GOT3 (cell line): ENCODE measurements at regions not wholly inside any gene's neighbourhood (a gene's known extent, or its start where the extent isn't known, plus 50 kb on each side); places are given as distances from the start of the nearest gene placed in this dataset.
"Not testable (repeated sequence)": the region's sequence is repeated elsewhere in the genome, so short reads cannot be mapped to it uniquely, and the experiment has no call there.

ENCODE experiments used
- DNase-seq: peaks from one replicate; lab custom pipeline; 2025; ENCODE audit warnings: mixed read lengths; lab: John Stamatoyannopoulos, UW

DNA sequence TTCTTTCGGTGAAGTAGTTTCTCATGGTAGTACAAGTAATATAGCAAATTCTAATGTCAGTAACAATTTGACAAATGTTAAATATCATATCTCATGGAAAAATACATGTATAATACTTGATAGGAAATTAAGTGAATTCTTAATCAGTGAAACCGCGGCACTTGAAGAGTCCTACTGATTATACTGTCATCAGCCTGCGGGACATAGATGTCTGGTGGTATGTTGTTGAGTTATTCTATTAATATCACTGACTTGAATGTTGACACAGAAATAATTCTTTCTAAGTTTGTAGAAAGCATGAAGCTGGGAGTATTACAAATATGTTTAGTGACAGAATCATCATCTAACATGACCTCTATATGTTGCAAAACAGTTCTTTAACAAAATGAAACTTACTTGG, 479.8 kb upstream of the IMPG1 start:
- no peak for DNase-seq

DNA sequence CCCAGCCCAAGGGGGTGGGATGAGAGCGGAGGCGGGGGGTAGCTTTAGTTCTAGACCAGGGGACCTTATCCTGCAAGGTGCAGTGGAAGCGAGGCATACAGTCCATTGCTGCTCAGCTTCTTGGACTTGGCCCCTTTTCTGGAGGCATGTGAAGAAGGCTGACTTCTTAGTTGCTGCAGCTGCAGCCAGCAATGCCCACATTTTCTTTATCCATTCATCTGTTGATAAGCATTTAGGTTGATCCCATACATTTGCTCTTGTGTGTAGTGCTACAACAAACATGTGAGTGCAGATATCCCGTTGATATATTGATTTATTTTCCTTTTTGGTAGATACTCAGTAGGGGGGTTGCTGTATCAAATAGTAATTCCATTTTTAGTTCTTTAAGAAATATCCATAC, 461.2 kb upstream of the IMPG1 start:
- DNase-seq: no peak

DNA sequence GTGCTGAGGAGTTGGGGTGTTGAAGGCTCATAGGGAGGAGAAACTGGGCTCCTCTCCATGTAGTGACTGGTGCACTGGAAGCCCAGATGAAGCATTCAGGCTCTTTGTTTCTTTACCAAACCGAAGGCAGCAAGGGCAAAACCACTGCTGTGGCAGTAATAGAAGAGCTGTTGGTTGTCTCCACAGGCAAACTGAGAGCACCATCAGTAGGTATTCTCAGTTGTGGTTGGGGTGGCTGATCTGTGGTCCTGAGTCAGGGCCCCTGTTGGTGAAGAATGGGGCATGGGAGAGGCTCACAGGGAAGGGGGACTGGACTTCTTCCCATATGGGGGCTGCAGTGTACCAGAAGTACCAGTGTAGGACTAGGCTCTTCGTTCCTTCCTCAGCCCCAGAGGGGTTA, 460.2 kb upstream of the IMPG1 start:
- DNase-seq: no peak

DNA sequence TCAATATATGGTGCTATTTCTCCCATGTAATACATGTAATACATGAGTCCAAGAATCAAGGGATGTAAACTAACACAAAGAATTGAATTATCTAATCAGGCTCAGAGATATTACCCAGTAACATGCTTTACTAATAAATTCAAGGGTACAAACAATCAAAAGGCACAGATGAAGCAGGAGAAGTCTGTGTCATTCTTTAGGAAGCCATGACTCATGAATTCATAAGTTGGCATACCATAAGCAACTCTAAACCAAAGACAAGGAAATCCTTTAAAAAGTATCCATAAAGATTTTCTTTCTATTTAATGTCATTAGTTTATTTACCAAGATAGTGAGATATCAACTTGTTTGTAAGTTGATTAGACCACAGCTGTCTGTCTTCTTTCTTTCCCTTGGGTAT, 446.0 kb upstream of the IMPG1 start:
- DNase-seq: no peak

DNA sequence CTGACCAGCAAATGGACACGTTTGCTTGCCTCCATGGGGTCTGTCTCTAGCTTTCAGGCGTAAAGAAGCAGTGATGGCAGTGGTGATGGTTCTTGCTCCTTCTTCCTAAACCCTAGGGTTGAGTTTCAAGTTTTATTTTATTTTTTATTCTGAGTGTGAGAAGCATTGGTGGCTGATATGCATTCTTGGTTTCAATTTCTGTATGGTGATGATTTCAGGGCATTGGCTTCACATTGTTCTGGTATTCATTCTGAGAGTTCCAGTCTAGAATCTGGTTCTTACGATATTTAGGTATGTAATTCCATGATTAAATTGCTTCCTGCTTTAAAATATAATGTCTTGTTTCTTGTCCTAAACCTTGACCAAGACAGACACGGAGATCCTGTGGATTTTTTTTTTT, 444.5 kb upstream of the IMPG1 start:
- DNase-seq: no peak

DNA sequence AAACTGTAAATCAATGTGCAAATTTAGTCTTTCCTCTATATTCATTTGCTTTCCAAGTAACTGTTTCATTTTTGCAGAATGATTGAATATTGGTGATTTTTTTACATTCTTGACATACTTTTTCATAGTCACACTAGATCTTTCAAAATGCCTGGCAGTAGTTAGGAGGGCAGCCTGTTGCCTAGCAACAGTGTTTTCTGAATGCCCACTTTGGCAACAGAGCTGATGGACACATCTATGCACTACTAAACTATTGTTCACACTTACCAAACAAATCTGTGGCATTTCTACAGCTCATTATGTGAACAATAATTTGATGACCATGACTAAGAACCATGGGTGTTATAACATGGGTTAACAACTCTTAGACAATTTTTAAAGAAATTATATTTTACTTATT, 438.0 kb upstream of the IMPG1 start:
- no peak for DNase-seq

DNA sequence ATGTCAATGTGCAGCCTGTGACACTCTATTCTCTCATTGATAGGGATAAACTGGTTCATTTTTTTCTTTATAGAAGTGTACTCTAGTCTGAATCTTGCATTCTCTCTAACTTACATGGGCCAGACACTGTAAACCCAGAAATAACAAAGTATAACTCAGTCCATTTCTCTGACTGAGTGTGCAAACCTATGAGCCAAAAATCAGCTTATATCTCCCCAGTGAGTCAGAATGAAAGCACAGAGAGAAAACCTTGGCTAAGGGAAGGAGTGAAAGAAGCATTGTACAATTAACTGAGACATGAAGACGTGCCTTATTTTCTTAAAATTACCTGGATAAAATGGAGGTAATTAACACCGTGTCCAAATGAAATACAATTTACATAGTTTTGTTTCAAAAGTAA, 436.9 kb upstream of the IMPG1 start:
- no peak for DNase-seq

DNA sequence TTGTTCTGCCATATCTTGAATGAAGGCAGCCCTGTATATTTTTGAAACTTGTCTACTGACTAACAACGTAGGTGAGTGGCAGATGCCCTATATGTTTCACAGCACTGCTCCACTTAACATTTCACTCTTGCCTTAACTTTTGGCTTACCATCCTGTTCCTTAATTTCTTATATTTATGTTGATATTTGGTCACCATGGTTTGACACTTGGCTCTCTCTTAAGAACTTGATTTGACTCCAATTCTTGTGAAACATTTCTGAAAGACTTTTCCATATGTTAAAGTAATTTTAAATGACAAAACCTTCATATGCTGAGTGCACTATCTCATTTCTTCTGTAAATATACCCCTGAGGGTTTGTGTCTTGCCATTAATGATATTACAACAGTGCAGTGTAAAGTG, 434.3 kb upstream of the IMPG1 start:
- no peak for DNase-seq

DNA sequence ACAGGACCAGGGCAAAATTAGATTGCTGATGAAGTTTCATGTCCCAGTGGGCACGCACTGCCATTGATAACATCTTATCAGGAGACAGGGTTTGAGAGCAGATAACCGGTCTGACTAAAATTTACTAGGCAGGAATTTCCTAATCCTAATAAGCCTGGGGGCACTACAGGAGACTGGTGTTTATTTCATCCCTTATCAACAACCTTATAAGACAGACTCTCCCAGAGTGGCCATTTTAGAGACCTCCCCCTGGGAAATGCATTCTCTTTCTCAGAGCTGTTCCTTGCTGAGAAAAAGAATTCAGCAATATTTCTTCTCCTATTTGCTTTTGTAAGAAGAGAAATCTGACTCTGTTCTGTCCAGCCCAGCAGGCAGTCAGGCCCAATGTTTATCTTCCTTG, 423.4 kb upstream of the IMPG1 start:
- no peak for DNase-seq

DNA sequence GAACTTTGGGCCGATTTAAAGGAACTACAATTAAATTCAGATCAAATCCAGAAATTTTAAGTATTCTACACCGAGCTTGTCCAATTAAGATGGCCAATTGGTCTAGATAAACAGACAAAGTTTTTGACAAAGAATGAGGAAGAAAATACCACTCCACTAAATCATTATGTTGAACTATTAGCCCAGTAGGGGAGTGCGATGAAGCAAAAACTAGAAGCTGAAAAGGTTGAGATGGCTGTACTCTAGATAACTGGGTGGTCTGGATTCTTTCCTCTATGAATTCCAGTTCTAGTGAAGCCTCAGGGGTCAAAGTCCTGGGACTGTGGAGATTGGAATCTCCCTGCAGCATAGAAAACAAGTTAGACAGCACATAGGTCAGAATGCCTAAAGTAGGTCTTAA, 418.9 kb upstream of the IMPG1 start:
- not testable (repeated sequence) for DNase-seq

DNA sequence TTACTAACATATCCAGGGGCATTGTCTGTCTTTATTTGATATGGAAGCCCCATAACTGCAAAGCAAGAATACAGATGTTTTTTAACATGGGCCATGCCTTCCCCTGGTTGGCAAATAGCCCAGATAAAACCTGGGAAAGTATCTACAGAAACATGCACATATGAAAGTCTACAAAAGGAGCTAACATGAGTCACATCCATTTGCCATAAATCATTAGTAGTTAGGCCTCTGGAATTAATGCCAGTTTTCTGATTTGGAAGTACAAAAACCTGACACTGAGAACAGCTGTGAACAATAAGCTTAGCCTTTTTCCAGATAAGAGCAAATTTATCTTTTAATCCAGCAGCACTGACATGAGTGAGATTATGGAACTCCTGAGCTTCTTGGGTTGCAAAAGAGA, 418.0 kb upstream of the IMPG1 start:
- DNase-seq: no peak

DNA sequence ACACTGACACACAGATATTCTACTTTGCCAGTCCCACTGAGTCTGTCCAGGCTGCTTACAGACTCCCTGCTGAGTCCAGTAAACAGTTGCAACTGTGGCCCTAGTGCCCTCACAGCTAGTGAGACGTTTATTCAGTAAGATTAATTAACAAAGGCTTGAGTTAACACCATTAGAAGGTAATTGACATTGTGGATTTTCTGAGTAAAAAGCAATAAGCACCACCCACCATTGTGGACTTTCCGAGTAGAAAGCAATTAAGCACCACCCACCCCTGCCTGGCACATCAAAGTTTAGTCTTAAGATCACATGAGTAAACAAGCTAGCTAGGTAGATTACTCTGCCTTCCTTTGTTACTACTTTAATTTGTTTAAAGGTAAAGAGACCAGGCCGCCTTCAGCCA, 408.6 kb upstream of the IMPG1 start:
- DNase-seq: no peak

DNA sequence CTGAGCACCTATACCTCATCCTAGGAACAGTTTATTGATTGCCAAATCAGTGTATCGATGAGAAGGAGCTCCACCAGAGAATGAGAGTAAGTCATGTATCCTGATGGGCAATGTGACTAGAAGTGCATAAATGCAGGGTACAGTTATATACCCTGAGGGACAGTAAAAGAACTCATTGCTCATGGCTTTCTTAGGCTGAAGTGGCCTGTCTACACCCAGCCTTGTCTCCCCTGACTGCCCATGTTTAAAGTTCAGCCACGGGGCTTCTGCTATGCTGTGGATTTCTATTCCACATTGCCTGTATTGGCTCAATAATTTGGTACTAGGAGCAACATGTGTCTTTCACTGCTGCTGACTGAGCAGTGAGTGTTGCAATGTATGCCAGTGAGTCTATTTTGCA, 400.4 kb upstream of the IMPG1 start:
- DNase-seq: no peak

DNA sequence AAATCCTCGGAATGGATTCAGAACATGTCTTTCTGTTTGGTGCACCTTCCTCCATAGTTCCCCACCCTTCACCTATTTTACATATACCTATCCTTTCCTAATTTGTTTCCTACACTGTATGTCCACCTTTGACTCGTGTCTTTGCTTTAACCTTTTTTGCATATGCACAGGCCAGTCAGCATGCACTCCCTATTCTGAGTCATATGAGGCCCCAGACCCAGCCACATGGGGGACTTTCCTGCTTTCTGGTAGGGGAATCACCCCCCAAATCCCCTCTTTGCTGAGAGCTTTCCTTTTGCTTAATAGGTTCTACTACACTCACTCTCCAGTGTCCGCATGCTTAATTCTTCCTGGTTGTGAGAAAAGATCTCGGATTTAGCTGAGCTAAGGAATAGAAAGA, 393.8 kb upstream of the IMPG1 start:
- DNase-seq: no peak

DNA sequence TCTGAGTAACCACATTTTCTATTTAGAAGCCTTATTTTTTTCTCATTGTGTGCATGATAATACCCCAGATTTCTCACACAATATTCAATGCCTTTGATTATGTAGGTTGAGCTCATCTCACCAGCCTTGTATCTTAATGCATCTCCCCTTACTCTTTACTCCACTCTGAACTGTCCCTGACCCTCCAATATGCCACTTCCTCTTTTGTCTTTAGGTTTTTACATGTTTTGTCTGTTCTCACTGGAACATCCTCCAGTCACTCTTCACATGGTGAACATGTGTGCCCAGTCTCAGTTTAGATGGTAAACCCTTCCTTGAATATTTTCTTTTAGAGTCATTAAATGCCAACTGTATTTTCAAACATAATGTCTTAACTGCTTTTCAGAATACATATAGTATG, 392.9 kb upstream of the IMPG1 start:
- DNase-seq: no peak

DNA sequence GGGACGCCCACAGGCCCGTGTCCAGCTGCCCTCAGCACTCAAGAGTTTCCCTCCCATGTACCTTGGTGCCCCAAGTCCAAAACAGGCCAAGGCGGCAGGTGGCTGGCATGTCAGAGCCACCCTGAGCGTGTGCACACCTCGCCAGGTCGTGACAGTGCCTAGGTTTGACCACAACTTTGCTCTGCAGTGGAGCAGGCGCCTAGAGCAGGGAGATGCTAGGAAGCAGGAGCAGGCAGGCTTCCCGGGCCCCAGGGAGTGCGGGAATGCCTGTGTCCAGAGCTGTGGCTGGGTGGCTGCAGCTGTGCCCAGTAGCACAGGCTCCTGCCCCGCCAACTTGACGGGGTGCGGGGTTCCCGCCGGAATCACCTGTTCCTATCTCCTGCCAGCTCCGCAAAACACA, 380.8 kb upstream of the IMPG1 start:
- no peak for DNase-seq

DNA sequence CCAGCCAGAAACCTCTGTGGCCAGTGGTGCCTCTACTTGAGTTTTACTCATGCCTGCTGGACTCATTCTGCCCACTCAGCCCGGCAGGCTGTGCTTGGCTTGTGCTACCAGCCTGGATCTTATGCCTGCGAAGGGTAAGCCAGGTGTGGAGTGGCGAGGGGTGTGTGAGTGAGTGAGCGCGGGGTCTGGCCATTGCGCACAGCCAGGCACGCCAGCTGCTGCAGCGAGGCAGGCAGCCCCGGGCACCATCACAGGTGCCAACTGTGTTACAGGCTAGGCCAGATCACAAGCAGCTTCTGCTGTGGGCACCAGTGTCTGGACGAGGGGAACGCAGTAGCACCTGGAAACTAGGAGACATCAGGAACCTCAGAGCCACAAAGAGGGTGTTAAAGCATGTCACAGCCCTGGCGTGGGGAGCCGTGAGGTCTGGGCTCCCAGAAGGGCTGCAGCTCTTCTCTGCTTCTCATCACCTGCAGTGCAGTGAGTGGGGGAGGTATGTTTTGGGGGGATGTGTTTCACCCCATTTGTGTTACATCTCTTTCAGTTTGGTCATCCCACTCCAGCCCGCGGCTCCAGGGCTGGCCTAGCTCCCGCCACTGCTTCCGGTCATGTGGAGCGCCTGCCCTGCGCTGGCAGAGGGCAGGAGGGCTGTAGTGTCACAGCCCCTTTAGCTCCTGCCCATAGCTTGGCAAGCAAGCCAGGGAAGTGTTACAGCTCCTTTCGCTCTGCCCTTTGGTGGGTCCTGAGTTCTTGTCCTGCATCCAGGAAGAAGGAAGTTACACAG, 379.7 kb upstream of the IMPG1 start:
- DNase-seq: no peak

DNA sequence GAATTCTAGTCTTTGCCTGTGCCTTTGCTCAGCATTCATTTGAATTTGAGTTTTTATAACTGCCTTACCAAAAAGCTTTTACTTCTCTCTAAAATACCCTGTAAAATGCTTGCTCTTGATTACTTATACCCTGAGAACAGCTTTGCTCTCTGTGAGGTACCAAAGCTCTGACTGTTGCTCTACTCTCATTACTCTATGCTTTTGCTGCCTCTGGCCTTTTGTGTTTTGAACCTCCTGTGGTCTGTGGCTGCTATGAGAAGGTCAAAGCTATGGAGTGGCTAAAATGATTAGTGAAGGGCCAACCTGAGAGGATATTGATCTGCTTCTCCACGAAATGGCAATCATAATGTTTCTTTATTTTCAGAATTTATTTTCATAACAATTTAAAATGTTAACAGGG, 375.6 kb upstream of the IMPG1 start:
- DNase-seq: no peak

DNA sequence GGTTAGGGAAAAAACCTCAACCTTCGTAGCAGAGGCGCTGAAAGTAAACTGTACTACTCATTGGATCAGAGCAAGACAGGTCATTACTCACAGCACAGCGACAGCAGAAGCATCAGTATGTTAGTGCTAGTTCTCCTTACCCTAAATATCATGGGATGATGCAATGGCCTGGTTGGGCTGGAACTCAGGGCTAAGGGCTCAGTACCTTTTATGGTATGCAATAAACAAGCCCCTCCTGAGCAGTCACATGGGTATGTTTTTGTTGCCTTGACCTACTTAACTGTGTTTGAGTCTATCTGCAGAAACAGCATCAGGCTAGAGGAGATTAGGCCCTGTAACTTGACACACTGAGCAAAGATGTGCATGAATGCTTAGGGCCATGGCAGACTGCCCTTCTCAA, 369.4 kb upstream of the IMPG1 start:
- no peak for DNase-seq

DNA sequence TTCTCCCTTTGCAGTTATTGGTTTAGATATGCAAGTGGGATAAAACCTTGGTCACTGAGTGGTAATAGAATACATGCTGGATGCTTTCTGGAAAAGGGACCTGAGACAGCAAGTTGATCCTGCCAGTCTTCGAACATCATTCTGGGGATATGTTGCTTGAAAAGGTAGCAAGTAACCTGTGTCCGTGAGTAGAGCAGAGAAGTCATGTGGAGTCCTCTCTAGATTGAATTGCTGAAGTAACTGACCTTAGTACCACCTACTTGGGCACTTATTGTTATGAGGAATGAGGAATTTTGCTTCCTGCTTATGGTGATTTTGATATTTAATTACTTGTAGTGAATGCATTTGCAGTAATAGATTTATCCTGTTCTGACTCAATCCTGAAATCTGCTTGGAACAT, 367.3 kb upstream of the IMPG1 start:
- no peak for DNase-seq

DNA sequence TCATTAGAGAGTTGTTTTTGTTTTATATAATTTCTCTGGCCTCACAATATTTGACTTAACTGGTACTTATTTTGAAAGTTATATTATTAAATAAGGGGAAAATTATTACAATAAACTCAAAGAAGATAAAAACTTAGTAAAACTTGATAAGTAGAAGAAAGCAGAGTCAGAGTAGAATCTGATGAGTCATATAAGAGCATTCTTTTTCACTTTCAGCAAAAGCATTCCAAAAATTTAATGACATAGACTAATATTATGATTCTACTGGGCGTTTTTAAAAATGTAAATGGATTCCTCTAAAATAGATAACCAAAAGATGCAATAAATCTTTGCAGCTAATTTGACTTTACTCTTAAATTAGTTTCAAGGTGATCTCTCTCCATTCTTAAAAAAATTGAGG, 366.3 kb upstream of the IMPG1 start:
- DNase-seq: no peak

DNA sequence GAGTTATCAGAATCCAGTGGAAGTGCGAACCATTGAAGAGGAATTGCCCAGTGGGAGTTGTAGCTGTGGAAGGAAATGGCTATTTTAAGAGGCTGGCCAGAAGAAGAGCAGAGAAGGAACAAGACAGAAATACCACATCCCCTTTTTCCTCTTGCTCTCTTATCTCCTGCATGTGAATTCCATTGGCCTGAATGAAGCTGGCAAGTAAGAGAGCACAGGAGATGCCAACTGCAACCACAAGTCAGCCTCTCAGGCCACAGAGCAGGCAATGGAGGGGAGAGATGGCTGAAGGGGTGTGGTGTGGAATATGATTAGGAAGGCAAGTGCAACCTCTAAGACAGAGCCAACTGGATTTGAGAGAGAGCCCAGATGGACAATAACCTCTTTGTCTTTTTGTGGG, 362.7 kb upstream of the IMPG1 start:
- no peak for DNase-seq

DNA sequence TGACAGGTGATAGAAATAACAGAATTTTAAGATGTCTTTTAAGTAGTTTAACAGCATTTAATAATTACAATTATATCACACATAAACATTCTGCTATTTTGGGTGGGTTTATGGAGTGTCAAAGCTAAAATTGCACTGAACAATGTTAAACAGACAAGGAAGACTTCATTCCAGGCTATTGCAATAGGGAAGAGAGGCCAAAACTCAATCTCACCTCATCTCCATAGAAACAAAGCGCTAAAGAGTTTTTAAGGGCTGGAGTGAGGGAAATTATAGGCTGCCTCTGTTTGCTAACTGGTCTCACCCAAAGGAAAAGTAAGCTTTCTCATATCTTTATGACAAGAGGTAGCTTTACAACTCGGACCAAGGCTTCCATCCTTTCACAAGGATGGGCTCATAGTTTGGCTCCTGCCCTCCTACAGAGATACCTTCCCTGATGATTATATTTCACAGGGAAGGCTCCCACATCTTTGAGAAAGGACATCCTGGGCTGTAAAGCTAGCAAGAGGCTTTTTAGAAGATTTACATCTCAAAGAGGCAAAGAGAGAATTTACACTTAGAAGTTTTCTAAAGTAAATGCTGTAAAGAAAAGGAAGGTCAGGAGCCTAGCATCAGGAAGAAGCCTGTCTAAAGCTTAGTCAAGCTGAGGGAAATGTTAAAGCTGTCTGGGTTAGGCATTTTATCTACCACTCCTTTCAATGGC, 350.2 kb upstream of the IMPG1 start:
- no peak for DNase-seq

DNA sequence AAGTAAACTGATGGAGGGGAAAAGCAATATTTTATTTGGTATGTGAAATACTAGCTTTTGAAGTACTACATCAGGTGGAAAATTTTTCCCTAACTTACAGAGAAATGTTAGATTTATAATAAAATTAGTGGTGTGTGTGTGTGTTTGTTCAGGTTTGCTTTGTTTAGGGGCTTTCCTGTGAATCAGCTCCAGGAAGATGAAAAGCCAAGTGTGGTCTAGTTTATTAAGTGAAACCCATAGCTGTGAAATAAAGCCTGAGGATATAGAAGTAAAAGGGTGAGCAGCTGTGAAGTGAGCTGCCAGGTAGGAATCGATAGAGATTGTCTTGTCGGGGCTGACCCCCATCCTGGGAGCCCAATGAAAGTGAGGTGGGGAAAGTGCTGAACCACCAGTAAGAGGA, 347.6 kb upstream of the IMPG1 start:
- DNase-seq: no peak
